K562 (cell line): ENCODE measurements at regions not wholly inside any gene's neighbourhood (a gene's known extent, or its start where the extent isn't known, plus 50 kb on each side); places are given as distances from the start of the nearest gene placed in this dataset.

Experiments
- ATAC-seq: fragments of 200-7000 bp; cut with Tn5 transposase; 3 replicates; pipeline ENCODE4 v1.9.1; 2020; ENCODE audit warnings: moderate library complexity
- BruUV-seq: library from RNA; stranded (reverse); fragments of 400-500 nt; replicated peaks from 2 replicates; lab custom pipeline; 2021; lab: Mats Ljungman, UMichigan
- CTCF ChIA-PET: fragments of 300-600 bp; formaldehyde crosslinking; extraction: SDS; loops from one replicate; lab custom pipeline; 2021; ENCODE audit warnings: low intra/inter-chr PET ratio; lab: Yijun Ruan, JAX
- POLR2A ChIA-PET: fragments of 300-600, 350-650 bp; sonication (Branson Sonifier 250); formaldehyde crosslinking; extraction: SDS; loops from one replicate; lab custom pipeline; 2021; ENCODE audit warnings: antibody characterized with exemption, inconsistent platforms; lab: Yijun Ruan, JAX
- DNase-seq, 4 experiments: peaks; one replicate each; pipeline versions ENCODE4 v3.0.0 to v3.0.0-alpha.2; 2011 to 2018; ENCODE audit warnings: low spot score in 3 of 4, mixed read lengths in 3 of 4; ENCODE audit errors: extremely low read depth in 1 of 4
- FAIRE-seq: peaks from 2 replicates; lab custom pipeline; 2011; peaks lifted over from hg19 to GRCh38; lab: Jason Lieb, UNC
- H2AFZ ChIP-seq: 2 replicates; pipeline ENCODE4 v1.6.0; 2011; ENCODE audit warnings: low read depth, low read length, control low read depth, inconsistent platforms
- H3K27ac ChIP-seq: fragments of 200-600 bp; 3 replicates; pipeline ENCODE4 v1.8.0; 2011; ENCODE audit warnings: low read depth, mild to moderate bottlenecking, control low read depth, inconsistent platforms, low read length, moderate library complexity, mixed read lengths; ENCODE audit errors: extremely low read depth
- H3K27me3 ChIP-seq, 2 experiments: fragments of 300-600 bp in 1 of 2; 2 replicates in 1 of 2; 3 replicates in 1 of 2; pipeline versions ENCODE4 v1.6.0 to v1.8.0; 2011; ENCODE audit warnings: inconsistent platforms in 2 of 2, low read length in 2 of 2, mild to moderate bottlenecking in 1 of 2, mixed read lengths in 1 of 2, moderate library complexity in 1 of 2; ENCODE audit not compliant: control insufficient read depth in 2 of 2, insufficient read depth in 2 of 2
- H3K36me3 ChIP-seq: fragments of 300-600 bp; 3 replicates; pipeline ENCODE4 v1.8.0; 2011; ENCODE audit warnings: mild to moderate bottlenecking, low read length, inconsistent platforms; ENCODE audit not compliant: control insufficient read depth, insufficient read depth
- H3K4me1 ChIP-seq, 2 experiments: fragments of 200-600 bp in 1 of 2; replicated peaks in 1 of 2; 2 replicates in 1 of 2; 3 replicates in 1 of 2; pipeline versions ENCODE4 v1.5.1 to v1.8.0; 2011; ENCODE audit warnings: inconsistent platforms in 2 of 2, low read length in 2 of 2, mild to moderate bottlenecking in 1 of 2, mixed read lengths in 1 of 2, moderate library complexity in 1 of 2; ENCODE audit not compliant: control insufficient read depth in 2 of 2, insufficient read depth in 2 of 2
- H3K4me2 ChIP-seq: 2 replicates; pipeline ENCODE4 v1.6.1; 2011; ENCODE audit warnings: low read length, control low read depth, inconsistent platforms, mixed read lengths; ENCODE audit not compliant: insufficient read depth
- H3K4me3 ChIP-seq: fragments of 200-600 bp; sonication (generic), shearing (Covaris generic); 2 replicates; pipeline ENCODE4 v1.5.1; 2016; ENCODE audit warnings: control low read depth, inconsistent platforms
- H3K79me2 ChIP-seq: fragments of 200-600 bp; 3 replicates; pipeline ENCODE4 v1.8.0; 2011; ENCODE audit warnings: low read length, inconsistent platforms; ENCODE audit not compliant: control insufficient read depth, insufficient read depth
- H3K9ac ChIP-seq, 2 experiments: 2 replicates each; pipeline versions ENCODE4 v1.6.0 to v1.6.1; 2011; ENCODE audit warnings: low read depth in 2 of 2, low read length in 2 of 2, control low read depth in 1 of 2, inconsistent platforms in 1 of 2, mild to moderate bottlenecking in 1 of 2, mixed read lengths in 1 of 2; ENCODE audit not compliant: insufficient read depth in 1 of 2
- H3K9me1 ChIP-seq: one replicate; pipeline ENCODE4 v1.6.0; 2011; ENCODE audit warnings: inconsistent platforms, mild to moderate bottlenecking, low read length, moderate library complexity; ENCODE audit not compliant: control insufficient read depth, insufficient read depth
- H3K9me3 ChIP-seq: replicated peaks from 2 replicates; pipeline ENCODE4 v1.5.1; 2011; ENCODE audit warnings: low read depth, low read length, inconsistent platforms; ENCODE audit not compliant: control insufficient read depth, insufficient read depth
- H4K20me1 ChIP-seq: replicated peaks from 2 replicates; pipeline ENCODE4 v1.6.1; 2011; ENCODE audit warnings: low read length, inconsistent platforms, mixed read lengths; ENCODE audit not compliant: control insufficient read depth, insufficient read depth
- CHD1 ChIP-seq: fragments of 200-600 bp; sonication (generic); IDR thresholded peaks from one replicate; pipeline ENCODE4 v1.6.1; 2012; ENCODE audit warnings: mild to moderate bottlenecking, moderate library complexity, low read length, inconsistent platforms
- HDAC6 ChIP-seq: IDR thresholded peaks from 2 replicates; pipeline ENCODE4 v1.6.1; 2012; ENCODE audit warnings: low read depth, mild to moderate bottlenecking, control low read depth, inconsistent platforms, low read length, moderate library complexity
- HMGXB4 ChIP-seq: sonication (generic); formaldehyde crosslinking; IDR thresholded peaks from 2 replicates; pipeline ENCODE4 v1.8.1; 2023; ENCODE audit warnings: mild to moderate bottlenecking, missing genetic modification reagents
- U2AF1 ChIP-seq: fragments of 200-400 bp; formaldehyde crosslinking; optimal IDR thresholded peaks from 2 replicates; pipeline ENCODE3; 2017; ENCODE audit warnings: mild to moderate bottlenecking, low read depth, low read length, moderate library complexity
- ZKSCAN3 ChIP-seq: fragments of 250-450 bp; sonication (Bioruptor Pico); IDR thresholded peaks from 2 replicates; pipeline ENCODE4 v1.4.0; 2020
- ZNF347 ChIP-seq: fragments of 450-650 bp; formaldehyde crosslinking; IDR thresholded peaks from 2 replicates; pipeline ENCODE4 v1.4.0; 2020; ENCODE audit warnings: low read depth, mild to moderate bottlenecking, moderate library complexity
- WGBS: fragments of 100-300 bp; shearing (Covaris generic); methylation state at CpG from one replicate; pipeline ENCODE4 v1.1.6; 2016; ENCODE audit warnings: low coverage, mixed read lengths; ENCODE audit not compliant: insufficient coverage; ENCODE audit errors: missing lambda C conversion rate; 5-methylcytosine and 5-hydroxymethylcytosine counted together
- in situ Hi-C: fragments of 300-500 bp; cut with MboI; formaldehyde crosslinking; loops from 4 replicates; pipeline ENCODE4 v1.15.0; 2018; ENCODE audit warnings: inconsistent platforms, mixed read lengths
- intact Hi-C: fragments of 100-400 bp; cut with micrococcal nuclease; formaldehyde crosslinking; loops from 2 replicates; pipeline ENCODE4 v1.14.2; 2022
- TF ChIP-seq, protein P1 (sequence below): sonication (generic); formaldehyde crosslinking; IDR thresholded peaks from 2 replicates; pipeline ENCODE4 v1.8.0; 2023; ENCODE audit warnings: missing genetic modification reagents, mild to moderate bottlenecking, borderline replicate concordance
- TF ChIP-seq, protein P2 (sequence below): fragments of 250-450 bp; sonication (Bioruptor Pico); IDR thresholded peaks from 2 replicates; pipeline ENCODE4 v1.4.0; 2020; ENCODE audit warnings: mild to moderate bottlenecking
- TF ChIP-seq, protein P3 (sequence below): fragments of 250-450 bp; sonication (Bioruptor Pico); IDR thresholded peaks from 2 replicates; pipeline ENCODE4 v1.5.0; 2021; ENCODE audit warnings: mild to moderate bottlenecking, borderline replicate concordance

- TF ChIP-seq, protein P1, sequence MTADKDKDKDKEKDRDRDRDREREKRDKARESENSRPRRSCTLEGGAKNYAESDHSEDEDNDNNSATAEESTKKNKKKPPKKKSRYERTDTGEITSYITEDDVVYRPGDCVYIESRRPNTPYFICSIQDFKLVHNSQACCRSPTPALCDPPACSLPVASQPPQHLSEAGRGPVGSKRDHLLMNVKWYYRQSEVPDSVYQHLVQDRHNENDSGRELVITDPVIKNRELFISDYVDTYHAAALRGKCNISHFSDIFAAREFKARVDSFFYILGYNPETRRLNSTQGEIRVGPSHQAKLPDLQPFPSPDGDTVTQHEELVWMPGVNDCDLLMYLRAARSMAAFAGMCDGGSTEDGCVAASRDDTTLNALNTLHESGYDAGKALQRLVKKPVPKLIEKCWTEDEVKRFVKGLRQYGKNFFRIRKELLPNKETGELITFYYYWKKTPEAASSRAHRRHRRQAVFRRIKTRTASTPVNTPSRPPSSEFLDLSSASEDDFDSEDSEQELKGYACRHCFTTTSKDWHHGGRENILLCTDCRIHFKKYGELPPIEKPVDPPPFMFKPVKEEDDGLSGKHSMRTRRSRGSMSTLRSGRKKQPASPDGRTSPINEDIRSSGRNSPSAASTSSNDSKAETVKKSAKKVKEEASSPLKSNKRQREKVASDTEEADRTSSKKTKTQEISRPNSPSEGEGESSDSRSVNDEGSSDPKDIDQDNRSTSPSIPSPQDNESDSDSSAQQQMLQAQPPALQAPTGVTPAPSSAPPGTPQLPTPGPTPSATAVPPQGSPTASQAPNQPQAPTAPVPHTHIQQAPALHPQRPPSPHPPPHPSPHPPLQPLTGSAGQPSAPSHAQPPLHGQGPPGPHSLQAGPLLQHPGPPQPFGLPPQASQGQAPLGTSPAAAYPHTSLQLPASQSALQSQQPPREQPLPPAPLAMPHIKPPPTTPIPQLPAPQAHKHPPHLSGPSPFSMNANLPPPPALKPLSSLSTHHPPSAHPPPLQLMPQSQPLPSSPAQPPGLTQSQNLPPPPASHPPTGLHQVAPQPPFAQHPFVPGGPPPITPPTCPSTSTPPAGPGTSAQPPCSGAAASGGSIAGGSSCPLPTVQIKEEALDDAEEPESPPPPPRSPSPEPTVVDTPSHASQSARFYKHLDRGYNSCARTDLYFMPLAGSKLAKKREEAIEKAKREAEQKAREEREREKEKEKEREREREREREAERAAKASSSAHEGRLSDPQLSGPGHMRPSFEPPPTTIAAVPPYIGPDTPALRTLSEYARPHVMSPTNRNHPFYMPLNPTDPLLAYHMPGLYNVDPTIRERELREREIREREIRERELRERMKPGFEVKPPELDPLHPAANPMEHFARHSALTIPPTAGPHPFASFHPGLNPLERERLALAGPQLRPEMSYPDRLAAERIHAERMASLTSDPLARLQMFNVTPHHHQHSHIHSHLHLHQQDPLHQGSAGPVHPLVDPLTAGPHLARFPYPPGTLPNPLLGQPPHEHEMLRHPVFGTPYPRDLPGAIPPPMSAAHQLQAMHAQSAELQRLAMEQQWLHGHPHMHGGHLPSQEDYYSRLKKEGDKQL (CRISPR knock-in tag): no peak
These were observed 113.8 kb upstream of the SALL3 start (continued) for GRCh38 chr18:78865771-78866310.

DNA sequence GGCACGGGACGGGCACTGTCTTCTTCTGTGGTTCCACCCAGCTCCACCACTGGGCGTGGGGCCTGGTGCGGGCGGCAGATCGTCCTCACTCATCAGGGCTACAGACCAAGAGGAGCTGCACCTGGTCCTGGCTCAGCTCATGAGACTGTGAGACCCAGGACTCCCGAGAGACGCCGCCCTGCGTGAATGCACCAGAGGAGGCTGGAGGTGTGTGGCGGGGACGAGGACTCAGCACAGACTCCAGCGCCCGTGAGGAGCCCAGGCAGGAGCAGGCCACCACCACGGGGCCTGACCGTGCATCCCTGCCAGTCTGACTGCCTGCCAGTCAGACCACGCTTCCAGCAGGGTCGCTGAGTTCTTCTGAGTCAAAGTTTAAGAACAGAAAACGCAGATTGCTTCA lies 112.5 kb upstream of the SALL3 start:
- H3K36me3 ChIP-seq: no peaks in the 10 kb centered on the region
- peaks cover 0 to 32% of the 10 kb centered on the region in 2 experiments; a peak in 3 of 5 replicates for H3K27me3 ChIP-seq
- H3K79me2 ChIP-seq: no peaks in the 10 kb centered on the region
- intact Hi-C loops: no loop called here
- FAIRE-seq (no peak), ATAC-seq (no peak), DNase-seq (no peak)
- no peaks in the 10 kb centered on the region for H3K9me3 ChIP-seq
- POLR2A ChIA-PET: no interaction called here
- CTCF ChIA-PET: no interaction called here
- in situ Hi-C loops: no loop called here
- no peak overlapping the region for H3K4me2 ChIP-seq
- H3K4me1 ChIP-seq: no peaks in the 10 kb centered on the region
- H3K9me1 ChIP-seq: no peaks in the 10 kb centered on the region
- BruUV-seq: no TSS peak
- H3K4me3 ChIP-seq: no peak overlapping the region
- 0% methylated on average over 13 of the region's 19 CpGs for WGBS
- no peak overlapping the region for H3K9ac ChIP-seq
- no peak overlapping the region for H2AFZ ChIP-seq
- no peak overlapping the region for H3K27ac ChIP-seq
- no peaks in the 10 kb centered on the region for H4K20me1 ChIP-seq
- TF ChIP-seq HDAC6 (no peak), ZNF347 (no peak), HMGXB4 (CRISPR knock-in tag) (no peak), U2AF1 (no peak), CHD1 (no peak), ZKSCAN3 (no peak)
- TF ChIP-seq, protein P2, sequence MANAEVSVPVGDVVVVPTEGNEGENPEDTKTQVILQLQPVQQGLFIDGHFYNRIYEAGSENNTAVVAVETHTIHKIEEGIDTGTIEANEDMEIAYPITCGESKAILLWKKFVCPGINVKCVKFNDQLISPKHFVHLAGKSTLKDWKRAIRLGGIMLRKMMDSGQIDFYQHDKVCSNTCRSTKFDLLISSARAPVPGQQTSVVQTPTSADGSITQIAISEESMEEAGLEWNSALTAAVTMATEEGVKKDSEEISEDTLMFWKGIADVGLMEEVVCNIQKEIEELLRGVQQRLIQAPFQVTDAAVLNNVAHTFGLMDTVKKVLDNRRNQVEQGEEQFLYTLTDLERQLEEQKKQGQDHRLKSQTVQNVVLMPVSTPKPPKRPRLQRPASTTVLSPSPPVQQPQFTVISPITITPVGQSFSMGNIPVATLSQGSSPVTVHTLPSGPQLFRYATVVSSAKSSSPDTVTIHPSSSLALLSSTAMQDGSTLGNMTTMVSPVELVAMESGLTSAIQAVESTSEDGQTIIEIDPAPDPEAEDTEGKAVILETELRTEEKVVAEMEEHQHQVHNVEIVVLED: no peak
- TF ChIP-seq, protein P3, sequence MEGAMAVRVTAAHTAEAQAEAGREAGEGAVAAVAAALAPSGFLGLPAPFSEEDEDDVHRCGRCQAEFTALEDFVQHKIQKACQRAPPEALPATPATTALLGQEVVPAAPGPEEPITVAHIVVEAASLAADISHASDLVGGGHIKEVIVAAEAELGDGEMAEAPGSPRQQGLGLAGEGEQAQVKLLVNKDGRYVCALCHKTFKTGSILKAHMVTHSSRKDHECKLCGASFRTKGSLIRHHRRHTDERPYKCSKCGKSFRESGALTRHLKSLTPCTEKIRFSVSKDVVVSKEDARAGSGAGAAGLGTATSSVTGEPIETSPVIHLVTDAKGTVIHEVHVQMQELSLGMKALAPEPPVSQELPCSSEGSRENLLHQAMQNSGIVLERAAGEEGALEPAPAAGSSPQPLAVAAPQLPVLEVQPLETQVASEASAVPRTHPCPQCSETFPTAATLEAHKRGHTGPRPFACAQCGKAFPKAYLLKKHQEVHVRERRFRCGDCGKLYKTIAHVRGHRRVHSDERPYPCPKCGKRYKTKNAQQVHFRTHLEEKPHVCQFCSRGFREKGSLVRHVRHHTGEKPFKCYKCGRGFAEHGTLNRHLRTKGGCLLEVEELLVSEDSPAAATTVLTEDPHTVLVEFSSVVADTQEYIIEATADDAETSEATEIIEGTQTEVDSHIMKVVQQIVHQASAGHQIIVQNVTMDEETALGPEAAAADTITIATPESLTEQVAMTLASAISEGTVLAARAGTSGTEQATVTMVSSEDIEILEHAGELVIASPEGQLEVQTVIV (CRISPR knock-in tag): no peak
